PC-3 (cell line): ENCODE measurements at regions not wholly inside any gene's neighbourhood (a gene's known extent, or its start where the extent isn't known, plus 50 kb on each side); places are given as distances from the start of the nearest gene placed in this dataset.

Experiments
- ATAC-seq: fragments of 200-7000 bp; cut with Tn5 transposase; 2 replicates; pipeline ENCODE4 v1.9.1; 2020; ENCODE audit warnings: mild to moderate bottlenecking, moderate library complexity
- BruUV-seq: library from RNA; stranded (reverse); fragments of 400-500 nt; replicated peaks from 2 replicates; lab custom pipeline; 2021; lab: Mats Ljungman, UMichigan
- CTCF ChIA-PET: fragments of 300-600 bp; sonication (Branson Sonifier 250); formaldehyde crosslinking; loops from one replicate; lab custom pipeline; 2022; ENCODE audit warnings: antibody characterized with exemption; lab: Charles Lee
- POLR2A ChIA-PET: fragments of 300-600 bp; sonication (Branson Sonifier 250); formaldehyde crosslinking; loops from one replicate; lab custom pipeline; 2022; ENCODE audit warnings: antibody characterized with exemption; ENCODE audit not compliant: unreplicated experiment; lab: Charles Lee
- DNase-seq: peaks from one replicate; pipeline ENCODE4 v3.0.0-alpha.2; 2015
- H2AFZ ChIP-seq: fragments of 300-600 bp; sonication (generic); 2 replicates; pipeline ENCODE4 v1.6.0; 2016; ENCODE audit warnings: antibody characterized with exemption, low read length
- H3F3A ChIP-seq: fragments of 300-600 bp; sonication (generic); one replicate; pipeline ENCODE4 v1.6.0; 2017; ENCODE audit warnings: antibody characterized with exemption, low read length, control low read depth, mild to moderate bottlenecking; ENCODE audit not compliant: unreplicated experiment
- H3K27ac ChIP-seq: fragments of 300-600 bp; sonication (generic); 2 replicates; pipeline ENCODE4 v1.5.1; 2016; ENCODE audit warnings: mild to moderate bottlenecking, low read length
- H3K27me3 ChIP-seq: fragments of 300-600 bp; sonication (generic); 2 replicates; pipeline ENCODE4 v1.6.1; 2016; ENCODE audit warnings: low read length, mixed read lengths
- H3K36me3 ChIP-seq: fragments of 300-600 bp; sonication (generic); 2 replicates; pipeline ENCODE4 v1.6.1; 2016; ENCODE audit warnings: low read depth, mixed run types, low read length, mixed read lengths
- H3K4me1 ChIP-seq: fragments of 300-600 bp; sonication (generic); 2 replicates; pipeline ENCODE4 v1.5.1; 2016; ENCODE audit warnings: low read length; ENCODE audit not compliant: insufficient read depth
- H3K4me2 ChIP-seq: fragments of 300-600 bp; sonication (generic); 2 replicates; pipeline ENCODE4 v1.6.0; 2016; ENCODE audit warnings: low read length
- H3K4me3 ChIP-seq: fragments of 300-600 bp; sonication (generic); 2 replicates; pipeline ENCODE4 v1.5.1; 2016; ENCODE audit warnings: mild to moderate bottlenecking, low read length, mixed read lengths
- H3K79me2 ChIP-seq: fragments of 300-600 bp; sonication (generic); 2 replicates; pipeline ENCODE4 v1.6.1; 2017; ENCODE audit warnings: low read length, mixed read lengths
- H3K9ac ChIP-seq: fragments of 300-600 bp; sonication (generic); 2 replicates; pipeline ENCODE4 v1.6.0; 2016; ENCODE audit warnings: mild to moderate bottlenecking, low read length
- H3K9me2 ChIP-seq: fragments of 300-600 bp; sonication (generic); replicated peaks from 2 replicates; pipeline ENCODE4 v1.6.1; 2016; ENCODE audit warnings: mixed run types, low read length, mixed read lengths
- H3K9me3 ChIP-seq: fragments of 300-600 bp; sonication (generic); 2 replicates; pipeline ENCODE4 v1.6.1; 2016; ENCODE audit warnings: low read length, mixed read lengths
- H4K20me1 ChIP-seq: fragments of 300-600 bp; sonication (generic); 2 replicates; pipeline ENCODE4 v1.6.1; 2016; ENCODE audit warnings: low read length, mixed read lengths
- CTCF ChIP-seq: fragments of 300-600 bp; sonication (generic); conservative IDR thresholded peaks from 2 replicates; pipeline ENCODE4 v1.5.1; 2017; ENCODE audit warnings: antibody characterized with exemption, low read depth, mild to moderate bottlenecking, low read length
- EZH2 ChIP-seq: fragments of 300-600 bp; sonication (generic); IDR thresholded peaks from one replicate; pipeline ENCODE4 v1.6.1; 2017; ENCODE audit warnings: antibody characterized with exemption, mild to moderate bottlenecking, low read length; ENCODE audit not compliant: unreplicated experiment
- EZH2phosphoT487 ChIP-seq: fragments of 300-600 bp; sonication (generic); IDR thresholded peaks from 2 replicates; pipeline ENCODE4 v1.6.1; 2018; ENCODE audit warnings: mild to moderate bottlenecking, antibody characterized with exemption, low read length, borderline replicate concordance
- intact Hi-C: fragments of 100-400 bp; cut with micrococcal nuclease; formaldehyde crosslinking; loops from 2 replicates; pipeline ENCODE4 v1.9.0; 2023

GRCh38 chr6:849075-849506 lies 156.2 kb upstream of the EXOC2 start:
- TF ChIP-seq EZH2 (no peak), CTCF (no peak), EZH2phosphoT487 (no peak)
- no peaks in the 10 kb centered on the region for H3K4me1 ChIP-seq
- H3K27ac ChIP-seq = no peak overlapping the region
- ChIA-PET POLR2A (no interaction called here), CTCF (no interaction called here)
- DNase-seq (no peak), ATAC-seq (no peak)
- H3K9me3 ChIP-seq = no peaks in the 10 kb centered on the region
- no peaks in the 10 kb centered on the region for H3K79me2 ChIP-seq
- H3K9ac ChIP-seq = no peak overlapping the region
- H3K4me3 ChIP-seq = no peak overlapping the region
- H3F3A ChIP-seq = no peaks in the 10 kb centered on the region
- no peaks in the 10 kb centered on the region for H3K36me3 ChIP-seq
- no TSS peak for BruUV-seq
- intact Hi-C loops = no loop called here
- H3K9me2 ChIP-seq = no peaks in the 10 kb centered on the region
- no peak overlapping the region for H3K4me2 ChIP-seq
- H4K20me1 ChIP-seq = no peaks in the 10 kb centered on the region
- H3K27me3 ChIP-seq = peaks cover 59% of the 10 kb centered on the region
- H2AFZ ChIP-seq = no peak overlapping the region

GRCh38 chr6:845566-845965 lies 152.6 kb upstream of the EXOC2 start:
- POLR2A ChIA-PET = no interaction called here
- no TSS peak for BruUV-seq
- TF ChIP-seq CTCF (no peak), EZH2 (no peak)
- Histone ChIP-seq H3K79me2 (no peaks in the 10 kb centered on the region), H2AFZ (no peak overlapping the region), H3K9me2 (no peaks in the 10 kb centered on the region), H3K27ac (no peak overlapping the region), H3K4me2 (no peak overlapping the region), H3K4me1 (no peaks in the 10 kb centered on the region), H3K9ac (no peak overlapping the region), H3K36me3 (no peaks in the 10 kb centered on the region), H3K4me3 (no peak overlapping the region), H4K20me1 (no peaks in the 10 kb centered on the region), H3K27me3 (peaks cover 69% of the 10 kb centered on the region), H3K9me3 (no peaks in the 10 kb centered on the region), H3F3A (no peaks in the 10 kb centered on the region)
- intact Hi-C loops = no loop called here
- DNase-seq = no peak
- CTCF ChIA-PET = no interaction called here
- no peak for ATAC-seq

GRCh38 chr6:845101-845500 lies 152.2 kb upstream of the EXOC2 start:
- ChIA-PET POLR2A (no interaction called here), CTCF (no interaction called here)

More at GRCh38 chr6:845101-845500, 152.2 kb upstream of the EXOC2 start:
- DNase-seq (no peak), ATAC-seq (no peak)
- H3K79me2 ChIP-seq = no peaks in the 10 kb centered on the region
- no peaks in the 10 kb centered on the region for H3K36me3 ChIP-seq
- no peaks in the 10 kb centered on the region for H4K20me1 ChIP-seq
- no peak overlapping the region for H3K4me3 ChIP-seq
- H3K27me3 ChIP-seq = peaks cover 73% of the 10 kb centered on the region
- intact Hi-C loops = no loop called here
- TF ChIP-seq EZH2phosphoT487 (no peak), EZH2 (no peak), CTCF (no peak)
- H3K4me1 ChIP-seq = no peaks in the 10 kb centered on the region
- no peak overlapping the region for H3K9ac ChIP-seq
- no peaks in the 10 kb centered on the region for H3K9me3 ChIP-seq
- H3K4me2 ChIP-seq = no peak overlapping the region
- no peak overlapping the region for H2AFZ ChIP-seq
- H3K9me2 ChIP-seq = no peaks in the 10 kb centered on the region
- no peaks in the 10 kb centered on the region for H3F3A ChIP-seq
- no peak overlapping the region for H3K27ac ChIP-seq
- BruUV-seq = no TSS peak
